ENCODE measurements at regions not wholly inside any gene's neighbourhood (a gene's known extent, or its start where the extent isn't known, plus 50 kb on each side); places are given as distances from the start of the nearest gene placed in this dataset.

GRCh38 chr10:84991301-84991700 lies 662.9 kb downstream of the CCSER2 start:
- Mint-ChIP-seq H3K36me3 (no peaks in the 10 kb centered on the region), H3K9me3 (peaks cover 0 to 2% (median 0%) of the 10 kb centered on the region in 8 donors), H3K4me1 (no peaks in the 10 kb centered on the region), H3K27me3 (no peaks in the 10 kb centered on the region), H3K4me3 (no peak overlapping the region), H3K27ac (no peak overlapping the region)
- Histone ChIP-seq H3K4me3 (ENCODE audit: low read length in 2 of 2) (no peak overlapping the region), H3K27ac (ENCODE audit: low read depth, low read length) (no peak overlapping the region), H3K4me1 (ENCODE audit: insufficient read depth, low read length) (no peaks in the 10 kb centered on the region), H3K9me3 (ENCODE audit: control insufficient read depth in 1 of 2, low read length in 2 of 2) (no peaks in the 10 kb centered on the region), H3K27me3 (ENCODE audit: insufficient read depth, low read length) (no peaks in the 10 kb centered on the region), H3K36me3 (ENCODE audit: insufficient read depth, low read length) (no peaks in the 10 kb centered on the region)
- intact Hi-C loops (cut with micrococcal nuclease), result no loop called here
- ChIA-PET CTCF (ENCODE audit: partially characterized antibody) (no interaction called here), POLR2A (ENCODE audit: partially characterized antibody) (no interaction called here)
- DNase-seq, result no peak

- DNase-seq, result no peak
- Mint-ChIP-seq H3K27me3 (no peaks in the 10 kb centered on the region), H3K9me3 (peaks cover 0 to 2% (median 0%) of the 10 kb centered on the region in 8 donors), H3K27ac (no peak overlapping the region), H3K36me3 (no peaks in the 10 kb centered on the region), H3K4me3 (no peak overlapping the region), H3K4me1 (no peaks in the 10 kb centered on the region)
- ChIA-PET POLR2A (ENCODE audit: partially characterized antibody) (no interaction called here), CTCF (ENCODE audit: partially characterized antibody) (no interaction called here)
- intact Hi-C loops (cut with micrococcal nuclease), result no loop called here
- H3K36me3 ChIP-seq (ENCODE audit: insufficient read depth, low read length), result no peaks in the 10 kb centered on the region
- H3K27me3 ChIP-seq (ENCODE audit: insufficient read depth, low read length), result no peaks in the 10 kb centered on the region
- H3K27ac ChIP-seq (ENCODE audit: low read depth, low read length), result no peak overlapping the region
- no peaks in the 10 kb centered on the region for H3K4me1 ChIP-seq (ENCODE audit: insufficient read depth, low read length)
- no peak overlapping the region for H3K4me3 ChIP-seq (ENCODE audit: low read length in 2 of 2)
- H3K9me3 ChIP-seq (ENCODE audit: control insufficient read depth in 1 of 2, low read length in 2 of 2), result no peaks in the 10 kb centered on the region
Measured at GRCh38 chr10:84993251-84994035, 665.1 kb downstream of the CCSER2 start.

DNA sequence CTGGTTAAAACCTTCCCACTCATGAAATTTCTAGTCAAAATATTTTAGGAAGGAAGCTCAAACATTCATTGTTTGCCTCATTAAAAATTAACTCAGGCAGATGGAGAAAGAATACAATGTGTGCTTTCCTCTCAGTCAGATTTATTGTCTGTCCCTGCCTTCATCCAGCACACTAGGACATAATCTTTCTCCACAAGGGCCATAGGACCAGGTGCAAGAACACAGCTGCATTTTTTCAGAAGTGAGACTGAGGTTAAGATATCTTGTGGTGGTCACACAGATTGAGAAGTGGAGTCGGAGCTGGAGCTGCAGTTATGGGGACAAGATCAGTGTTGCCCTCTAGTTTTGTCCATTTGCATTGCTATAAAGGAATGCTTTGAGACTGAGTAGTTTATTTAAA lies 666.3 kb downstream of the CCSER2 start:
- no peaks in the 10 kb centered on the region for H3K27me3 Mint-ChIP-seq
- no peaks in the 10 kb centered on the region for H3K27me3 ChIP-seq (ENCODE audit: insufficient read depth, low read length)
- no peak overlapping the region for H3K4me3 ChIP-seq (ENCODE audit: low read length in 2 of 2)
- ChIA-PET CTCF (ENCODE audit: partially characterized antibody) (no interaction called here), POLR2A (ENCODE audit: partially characterized antibody) (no interaction called here)
- no peak for DNase-seq
- H3K4me3 Mint-ChIP-seq, result no peak overlapping the region
- H3K9me3 ChIP-seq (ENCODE audit: control insufficient read depth in 1 of 2, low read length in 2 of 2), result no peaks in the 10 kb centered on the region
- no peaks in the 10 kb centered on the region for H3K4me1 Mint-ChIP-seq
- no peak overlapping the region for H3K27ac Mint-ChIP-seq
- H3K9me3 Mint-ChIP-seq, result peaks cover 0 to 2% (median 0%) of the 10 kb centered on the region in 8 donors
- no peak overlapping the region for H3K27ac ChIP-seq (ENCODE audit: low read depth, low read length)
- H3K36me3 ChIP-seq (ENCODE audit: insufficient read depth, low read length), result no peaks in the 10 kb centered on the region
- H3K36me3 Mint-ChIP-seq, result no peaks in the 10 kb centered on the region
- intact Hi-C loops (cut with micrococcal nuclease), result no loop called here
- no peaks in the 10 kb centered on the region for H3K4me1 ChIP-seq (ENCODE audit: insufficient read depth, low read length)

DNA sequence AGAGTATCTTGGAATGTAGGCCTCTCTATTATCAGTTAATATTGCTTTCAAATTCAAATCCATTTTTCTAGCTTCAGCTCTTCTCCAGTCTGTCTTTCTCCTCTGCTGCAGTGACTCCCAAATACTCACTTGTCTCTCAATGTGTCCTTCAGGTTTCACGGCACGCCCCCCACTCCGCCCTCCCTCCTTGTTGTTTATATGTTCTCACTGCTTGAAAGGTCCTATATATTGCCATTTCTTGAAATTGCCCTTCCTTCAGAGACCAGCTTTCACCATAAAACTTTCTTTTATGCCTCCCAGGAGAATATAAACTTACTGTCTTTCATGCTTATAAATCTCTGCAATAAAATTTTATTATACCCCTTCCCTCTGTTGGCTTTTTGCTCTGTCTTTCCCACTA lies 668.2 kb downstream of the CCSER2 start:
- Mint-ChIP-seq H3K27me3 (no peaks in the 10 kb centered on the region), H3K9me3 (peaks cover 0 to 2% (median 0%) of the 10 kb centered on the region in 8 donors), H3K4me1 (no peaks in the 10 kb centered on the region), H3K4me3 (no peak overlapping the region), H3K27ac (no peak overlapping the region), H3K36me3 (no peaks in the 10 kb centered on the region)
- ChIA-PET CTCF (ENCODE audit: partially characterized antibody) (no interaction called here), POLR2A (ENCODE audit: partially characterized antibody) (no interaction called here)
- Histone ChIP-seq H3K27ac (ENCODE audit: low read depth, low read length) (no peak overlapping the region), H3K9me3 (ENCODE audit: control insufficient read depth in 1 of 2, low read length in 2 of 2) (no peaks in the 10 kb centered on the region), H3K36me3 (ENCODE audit: insufficient read depth, low read length) (no peaks in the 10 kb centered on the region), H3K4me1 (ENCODE audit: insufficient read depth, low read length) (no peaks in the 10 kb centered on the region), H3K4me3 (ENCODE audit: low read length in 2 of 2) (no peak overlapping the region), H3K27me3 (ENCODE audit: insufficient read depth, low read length) (no peaks in the 10 kb centered on the region)
- intact Hi-C loops (cut with micrococcal nuclease), result no loop called here
- no peak for DNase-seq

DNA sequence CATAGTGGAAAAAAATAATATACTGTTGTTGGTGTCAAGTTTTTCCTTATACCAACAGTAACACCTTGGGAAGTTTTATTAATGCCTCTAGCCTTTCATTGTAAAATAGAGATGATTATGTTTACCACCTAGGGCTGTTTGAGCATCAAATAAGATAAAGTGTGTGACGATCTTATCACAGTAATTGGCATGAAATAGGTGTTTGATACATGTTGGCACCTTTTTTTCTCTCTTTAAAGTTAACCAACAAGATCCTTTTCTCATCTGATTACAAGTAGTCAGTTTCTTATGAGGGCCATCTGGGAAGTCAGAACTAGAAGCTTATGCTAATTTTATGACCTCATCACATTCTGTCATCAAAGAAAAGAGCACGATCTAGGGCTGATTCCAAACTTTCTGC lies 669.5 kb downstream of the CCSER2 start:
- H3K4me3 Mint-ChIP-seq, result no peak overlapping the region
- no peaks in the 10 kb centered on the region for H3K36me3 Mint-ChIP-seq
- intact Hi-C loops (cut with micrococcal nuclease), result no loop called here
- Histone ChIP-seq H3K4me1 (ENCODE audit: insufficient read depth, low read length) (no peaks in the 10 kb centered on the region), H3K27ac (ENCODE audit: low read depth, low read length) (no peak overlapping the region), H3K4me3 (ENCODE audit: low read length in 2 of 2) (no peak overlapping the region), H3K9me3 (ENCODE audit: control insufficient read depth in 1 of 2, low read length in 2 of 2) (no peaks in the 10 kb centered on the region), H3K36me3 (ENCODE audit: insufficient read depth, low read length) (no peaks in the 10 kb centered on the region), H3K27me3 (ENCODE audit: insufficient read depth, low read length) (no peaks in the 10 kb centered on the region)
- ChIA-PET POLR2A (ENCODE audit: partially characterized antibody) (no interaction called here), CTCF (ENCODE audit: partially characterized antibody) (no interaction called here)
- no peak for DNase-seq
- no peak overlapping the region for H3K27ac Mint-ChIP-seq
- no peaks in the 10 kb centered on the region for H3K27me3 Mint-ChIP-seq
- peaks cover 0 to 2% (median 0%) of the 10 kb centered on the region in 8 donors for H3K9me3 Mint-ChIP-seq
- H3K4me1 Mint-ChIP-seq, result no peaks in the 10 kb centered on the region

DNA sequence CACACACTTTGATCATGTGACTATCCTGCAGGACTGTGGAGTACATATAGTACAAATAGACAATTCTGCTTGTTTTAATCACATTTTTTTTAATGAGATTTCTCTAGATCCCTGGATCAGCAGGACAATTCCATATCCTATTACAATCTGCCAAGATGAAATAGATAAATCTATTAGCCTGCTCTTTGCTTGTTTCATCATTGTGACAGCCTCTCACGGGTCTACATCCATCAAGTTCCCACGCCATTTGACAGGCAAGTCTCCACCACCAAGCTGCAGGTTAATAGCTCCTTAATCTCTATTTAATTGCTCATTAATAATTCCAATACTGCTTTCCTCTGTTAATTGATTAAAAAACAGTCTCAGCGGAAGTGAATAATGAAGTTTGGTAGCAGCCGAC lies 671.5 kb downstream of the CCSER2 start:
- Histone ChIP-seq H3K4me3 (ENCODE audit: low read length in 2 of 2) (no peak overlapping the region), H3K36me3 (ENCODE audit: insufficient read depth, low read length) (no peaks in the 10 kb centered on the region), H3K27ac (ENCODE audit: low read depth, low read length) (no peak overlapping the region), H3K4me1 (ENCODE audit: insufficient read depth, low read length) (no peaks in the 10 kb centered on the region), H3K27me3 (ENCODE audit: insufficient read depth, low read length) (no peaks in the 10 kb centered on the region), H3K9me3 (ENCODE audit: control insufficient read depth in 1 of 2, low read length in 2 of 2) (no peaks in the 10 kb centered on the region)
- no peak overlapping the region for H3K27ac Mint-ChIP-seq
- ChIA-PET CTCF (ENCODE audit: partially characterized antibody) (no interaction called here), POLR2A (ENCODE audit: partially characterized antibody) (no interaction called here)
- no peaks in the 10 kb centered on the region for H3K9me3 Mint-ChIP-seq
- DNase-seq, result no peak
- intact Hi-C loops (cut with micrococcal nuclease), result no loop called here
- no peaks in the 10 kb centered on the region for H3K4me1 Mint-ChIP-seq
- no peak overlapping the region for H3K4me3 Mint-ChIP-seq
- no peaks in the 10 kb centered on the region for H3K36me3 Mint-ChIP-seq
- H3K27me3 Mint-ChIP-seq, result no peaks in the 10 kb centered on the region

DNA sequence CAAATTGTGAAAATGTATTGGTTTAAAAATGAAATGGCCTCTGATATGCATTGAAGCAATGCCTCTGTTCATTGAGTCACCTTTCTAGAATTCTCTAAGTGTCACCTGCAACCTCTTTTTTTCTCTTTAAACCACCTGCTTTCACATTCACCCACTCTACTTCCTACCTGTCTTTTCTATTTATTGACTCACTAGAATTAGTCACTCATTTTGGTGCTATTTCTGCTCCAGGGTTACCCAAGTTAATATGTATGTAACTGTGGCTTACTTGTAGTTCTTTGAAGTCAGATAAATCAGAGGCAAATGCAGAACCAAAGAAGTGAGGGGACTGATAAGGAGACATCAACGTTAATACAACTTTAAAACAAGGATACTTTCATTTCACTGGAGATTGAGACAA lies 674.7 kb downstream of the CCSER2 start:
- Histone ChIP-seq H3K27ac (ENCODE audit: low read depth, low read length) (no peak overlapping the region), H3K9me3 (ENCODE audit: control insufficient read depth in 1 of 2, low read length in 2 of 2) (no peaks in the 10 kb centered on the region), H3K36me3 (ENCODE audit: insufficient read depth, low read length) (no peaks in the 10 kb centered on the region), H3K4me3 (ENCODE audit: low read length in 2 of 2) (no peak overlapping the region), H3K27me3 (ENCODE audit: insufficient read depth, low read length) (no peaks in the 10 kb centered on the region), H3K4me1 (ENCODE audit: insufficient read depth, low read length) (no peaks in the 10 kb centered on the region)
- Mint-ChIP-seq H3K4me3 (no peak overlapping the region), H3K9me3 (peaks cover 0 to 2% (median 0%) of the 10 kb centered on the region in 8 donors), H3K4me1 (no peaks in the 10 kb centered on the region), H3K27ac (no peak overlapping the region), H3K36me3 (no peaks in the 10 kb centered on the region), H3K27me3 (no peaks in the 10 kb centered on the region)
- intact Hi-C loops (cut with micrococcal nuclease), result no loop called here
- CTCF ChIA-PET (ENCODE audit: partially characterized antibody), result no interaction called here
- POLR2A ChIA-PET (ENCODE audit: partially characterized antibody), result no interaction called here
- DNase-seq, result no peak

All from CD4-positive, alpha-beta memory T cell (primary cell).